ENCODE measurements at regions not wholly inside any gene's neighbourhood (a gene's known extent, or its start where the extent isn't known, plus 50 kb on each side); places are given as distances from the start of the nearest gene placed in this dataset.

DNA sequence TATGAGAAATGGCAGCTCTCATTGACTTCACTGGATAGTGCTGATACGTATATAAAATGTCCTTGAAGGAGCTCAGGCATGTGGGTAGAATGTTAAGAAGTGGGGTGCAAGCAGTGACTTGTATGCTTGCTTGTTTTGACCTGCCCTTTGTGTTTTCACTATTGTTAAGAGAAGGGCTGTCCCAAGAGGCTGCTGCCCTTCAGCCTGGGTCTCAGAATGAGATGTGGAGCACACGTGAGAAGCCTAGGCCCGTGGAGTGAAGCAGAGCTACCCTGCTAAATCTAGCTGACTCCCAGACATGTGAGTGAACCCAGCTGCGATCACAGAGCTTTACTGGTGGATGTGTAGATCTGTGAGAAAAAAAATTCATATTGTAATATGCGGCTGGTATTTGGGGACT is 305.3 kb upstream of the RGS17 start:
- TF ChIP-seq ZNF140 (CRISPR knock-in tag; IDR thresholded peaks at IDR 0.05) (no peak), CTBP1 (IDR thresholded peaks at IDR 0.05; ENCODE audit: borderline replicate concordance) (no peak), TARDBP (IDR thresholded peaks at IDR 0.05) (no peak)
